Progenitor cell of endocrine pancreas (in vitro differentiated cells): ENCODE measurements at regions not wholly inside any gene's neighbourhood (a gene's known extent, or its start where the extent isn't known, plus 50 kb on each side); places are given as distances from the start of the nearest gene placed in this dataset.
"Not testable (repeated sequence)": the region's sequence is repeated elsewhere in the genome, so short reads cannot be mapped to it uniquely, and the experiment has no call there.

Experiments used
- DNase-seq: peaks from one replicate; pipeline ENCODE4 v3.0.0; 2021; ENCODE audit warnings: low spot score; ENCODE audit not compliant: unreplicated experiment
- H3K27ac Mint-ChIP-seq: 2 replicates; pipeline ENCODE4 v1.8.0; 2021; ENCODE audit warnings: mild to moderate bottlenecking, moderate library complexity, mixed read lengths
- H3K27me3 Mint-ChIP-seq: 2 replicates; pipeline ENCODE4 v1.8.0; 2021; ENCODE audit warnings: mixed read lengths
- H3K36me3 Mint-ChIP-seq: 2 replicates; pipeline ENCODE4 v1.8.0; 2022; ENCODE audit warnings: mixed read lengths; ENCODE audit not compliant: insufficient read depth
- H3K4me1 Mint-ChIP-seq: 2 replicates; pipeline ENCODE4 v1.8.0; 2021; ENCODE audit warnings: low read depth, mixed read lengths
- H3K4me3 Mint-ChIP-seq: 2 replicates; pipeline ENCODE4 v1.8.0; 2021; ENCODE audit warnings: low read depth, mild to moderate bottlenecking, moderate library complexity, mixed read lengths
- H3K9me3 Mint-ChIP-seq: 2 replicates; pipeline ENCODE4 v1.8.0; 2021; ENCODE audit warnings: low read depth, mixed read lengths
- CTCF ChIP-seq: fragments of 200-600 bp; sonication (generic); IDR thresholded peaks from one replicate; pipeline ENCODE4 v1.5.0; 2021; ENCODE audit warnings: antibody characterized with exemption, mild to moderate bottlenecking; ENCODE audit not compliant: unreplicated experiment

GRCh38 chr6:132114201-132114825 lies 163.1 kb upstream of the CCN2 start:
- Mint-ChIP-seq H3K9me3 (peaks cover 9% of the 10 kb centered on the region), H3K27ac (no peak overlapping the region), H3K4me1 (no peaks in the 10 kb centered on the region), H3K4me3 (no peak overlapping the region), H3K27me3 (no peaks in the 10 kb centered on the region), H3K36me3 (peaks cover 2% of the 10 kb centered on the region)
- TF ChIP-seq CTCF, result no peak
- DNase-seq, result no peak

GRCh38 chr6:132109752-132110151 lies 158.6 kb upstream of the CCN2 start:
- H3K36me3 Mint-ChIP-seq, H3K4me1 Mint-ChIP-seq, H3K4me3 Mint-ChIP-seq, H3K27me3 Mint-ChIP-seq, DNase-seq, H3K27ac Mint-ChIP-seq: not testable (repeated sequence)
- peaks cover 26% of the 10 kb centered on the region for H3K9me3 Mint-ChIP-seq

GRCh38 chr6:132107896-132108295 lies 156.7 kb upstream of the CCN2 start:
- H3K36me3 Mint-ChIP-seq, result peaks cover 4% of the 10 kb centered on the region
- DNase-seq, result no peak
- no peak overlapping the region for H3K27ac Mint-ChIP-seq
- no peak for TF ChIP-seq CTCF
- H3K4me3 Mint-ChIP-seq, result no peak overlapping the region
- H3K27me3 Mint-ChIP-seq, result no peaks in the 10 kb centered on the region
- H3K9me3 Mint-ChIP-seq, result peaks cover 30% of the 10 kb centered on the region
- H3K4me1 Mint-ChIP-seq, result no peaks in the 10 kb centered on the region

- H3K27ac Mint-ChIP-seq, result no peak overlapping the region
- H3K27me3 Mint-ChIP-seq, result no peaks in the 10 kb centered on the region
- DNase-seq, result no peak
- H3K36me3 Mint-ChIP-seq, result peaks cover 1% of the 10 kb centered on the region
- no peak for TF ChIP-seq CTCF
- H3K9me3 Mint-ChIP-seq, result peaks cover 7% of the 10 kb centered on the region
- H3K4me3 Mint-ChIP-seq, result no peak overlapping the region
- no peaks in the 10 kb centered on the region for H3K4me1 Mint-ChIP-seq
Measured at GRCh38 chr6:132101535-132101934, 150.4 kb upstream of the CCN2 start.

GRCh38 chr6:132100388-132100990 lies 149.3 kb upstream of the CCN2 start:
- Mint-ChIP-seq H3K36me3 (no peaks in the 10 kb centered on the region), H3K27me3 (no peaks in the 10 kb centered on the region), H3K9me3 (peaks cover 4% of the 10 kb centered on the region), H3K27ac (no peak overlapping the region), H3K4me1 (no peaks in the 10 kb centered on the region), H3K4me3 (no peak overlapping the region)
- TF ChIP-seq CTCF, result no peak
- no peak for DNase-seq

- no peaks in the 10 kb centered on the region for H3K4me1 Mint-ChIP-seq
- no peaks in the 10 kb centered on the region for H3K27me3 Mint-ChIP-seq
- no peak for TF ChIP-seq CTCF
- no peaks in the 10 kb centered on the region for H3K36me3 Mint-ChIP-seq
- no peak overlapping the region for H3K4me3 Mint-ChIP-seq
- DNase-seq, result no peak
- H3K27ac Mint-ChIP-seq, result no peak overlapping the region
- peaks cover 3% of the 10 kb centered on the region for H3K9me3 Mint-ChIP-seq
Measured at GRCh38 chr6:132096996-132097395, 145.8 kb upstream of the CCN2 start.
